T-cell (primary cell): ENCODE measurements at regions not wholly inside any gene's neighbourhood (a gene's known extent, or its start where the extent isn't known, plus 50 kb on each side); places are given as distances from the start of the nearest gene placed in this dataset.
A peak's percentile ranks its signal among the peaks of the same experiment; 100 is the strongest.

ENCODE experiments used
- ATAC-seq, 4 experiments: fragments of 200-7000 bp in 3 of 4; fragments of 150-1000 bp in 1 of 4; cut with Tn5 transposase; replicated peaks in 1 of 4; 1 replicate in 3 of 4; 2 replicates in 1 of 4; pipeline ENCODE4 v1.10.0; 2021; ENCODE audit warnings: moderate library complexity in 3 of 4, mild to moderate bottlenecking in 2 of 4, moderate number of reproducible peaks in 1 of 4
- CTCF ChIA-PET, 2 donors: fragments of 300-600 bp; sonication (Branson Sonifier 250); formaldehyde crosslinking; loops; one replicate each; lab custom pipeline; 2022; ENCODE audit warnings: antibody characterized with exemption in 2 of 2; lab: Charles Lee
- POLR2A ChIA-PET, 2 donors: fragments of 300-600 bp; sonication (Branson Sonifier 250); formaldehyde crosslinking; loops; one replicate each; lab custom pipeline; 2022; ENCODE audit warnings: antibody characterized with exemption in 2 of 2; lab: Charles Lee
- DNase-seq, 35 experiments: peaks; one replicate each; pipeline versions ENCODE4 v3.0.0 to v3.0.0-alpha.2; 2013 to 2023
- H3K27ac ChIP-seq: one replicate; pipeline ENCODE4 v1.5.1; 2013; ENCODE audit warnings: low read length
- H3K27me3 ChIP-seq, 2 experiments: replicated peaks in 1 of 2; 1 replicate in 1 of 2; 2 replicates in 1 of 2; pipeline versions ENCODE4 v1.6.1 to v1.7.0; 2013; ENCODE audit warnings: low read length in 1 of 2, mixed read lengths in 1 of 2; ENCODE audit not compliant: control insufficient read depth in 2 of 2, insufficient read depth in 2 of 2; ENCODE audit errors: extremely low read depth in 1 of 2
- H3K36me3 ChIP-seq, 2 donors: 1 replicate in 1 of 2; 2 replicates in 1 of 2; pipeline versions ENCODE4 v1.6.1 to v1.7.0; 2013; ENCODE audit warnings: low read length in 1 of 2; ENCODE audit not compliant: control insufficient read depth in 2 of 2, insufficient read depth in 1 of 2; ENCODE audit errors: extremely low read depth in 1 of 2
- H3K4me1 ChIP-seq, 2 experiments: 1 replicate in 1 of 2; 2 replicates in 1 of 2; pipeline versions ENCODE4 v1.6.1 to v1.7.0; 2013; ENCODE audit warnings: low read length in 2 of 2, mixed read lengths in 1 of 2; ENCODE audit not compliant: insufficient read depth in 2 of 2, control insufficient read depth in 1 of 2; ENCODE audit errors: extremely low read depth in 1 of 2
- H3K4me3 ChIP-seq, 2 donors: 1 replicate in 1 of 2; 2 replicates in 1 of 2; pipeline versions ENCODE4 v1.5.1 to v1.7.0; 2013; ENCODE audit warnings: mild to moderate bottlenecking in 2 of 2, low read length in 1 of 2, moderate library complexity in 1 of 2; ENCODE audit not compliant: control insufficient read depth in 1 of 2; ENCODE audit errors: extremely low read depth in 1 of 2
- H3K9me3 ChIP-seq: 2 replicates; pipeline ENCODE4 v1.7.0; 2013
- H3K27ac Mint-ChIP-seq, 2 donors: one replicate each; pipeline ENCODE4 v1.8.0; 2020 to 2021; ENCODE audit warnings: mild to moderate bottlenecking in 2 of 2, mixed read lengths in 2 of 2
- H3K27me3 Mint-ChIP-seq, 2 donors: one replicate each; pipeline ENCODE4 v1.8.0; 2021 to 2022; ENCODE audit warnings: mixed read lengths in 2 of 2
- H3K36me3 Mint-ChIP-seq: one replicate; pipeline ENCODE4 v1.8.0; 2021; ENCODE audit warnings: mixed read lengths
- H3K4me1 Mint-ChIP-seq, 3 donors: one replicate each; pipeline ENCODE4 v1.8.0; 2020 to 2022; ENCODE audit warnings: mixed read lengths in 3 of 3, mild to moderate bottlenecking in 1 of 3
- H3K4me3 Mint-ChIP-seq, 3 donors: one replicate each; pipeline ENCODE4 v1.8.0; 2020 to 2022; ENCODE audit warnings: mild to moderate bottlenecking in 3 of 3, mixed read lengths in 3 of 3, moderate library complexity in 3 of 3
- H3K9me3 Mint-ChIP-seq, 3 donors: one replicate each; pipeline ENCODE4 v1.8.0; 2020 to 2022; ENCODE audit warnings: mixed read lengths in 3 of 3
- whole genome bisulfite sequencing: methylation state at CpG from one replicate; pipeline ENCODE4 v1.1.5; 2013; ENCODE audit warnings: missing lambda C conversion rate; ENCODE audit not compliant: insufficient coverage; 5-methylcytosine and 5-hydroxymethylcytosine counted together

GRCh38 chr7:47670729-47671128 is 88.8 kb upstream of the TNS3 start:
- peak in 1 of 35 experiments; percentile 29 for DNase-seq
- Mint-ChIP-seq H3K4me1 (peaks cover 0 to 8% (median 0%) of the 10 kb centered on the region in 3 donors), H3K36me3 (no peaks in the 10 kb centered on the region), H3K9me3 (no peaks in the 10 kb centered on the region), H3K27me3 (no peaks in the 10 kb centered on the region), H3K27ac (no peak overlapping the region), H3K4me3 (no peak overlapping the region)
- H3K4me3 ChIP-seq, result no peak overlapping the region
- H3K27me3 ChIP-seq, result peaks cover 0 to 2% of the 10 kb centered on the region in 2 experiments
- POLR2A ChIA-PET, result interaction anchor here in 1 of 2 donors (0.6 kb wide), 1 partner anchor 87 kb away, joined by 3 read pairs; no protein-coding TSS in a partner anchor
- H3K36me3 ChIP-seq, result no peaks in the 10 kb centered on the region
- no peak for ATAC-seq
- H3K27ac ChIP-seq, result no peak overlapping the region
- WGBS, result 89% methylated on average over 5 of the region's 6 CpGs
- CTCF ChIA-PET, result interaction anchor here in 1 of 2 donors (0.7 kb wide), 1 partner anchor 665 kb away, joined by 5 read pairs; no protein-coding TSS in a partner anchor
- H3K4me1 ChIP-seq, result no peaks in the 10 kb centered on the region
- no peaks in the 10 kb centered on the region for H3K9me3 ChIP-seq

GRCh38 chr7:47669901-47670384 is 88.0 kb upstream of the TNS3 start:
- Histone ChIP-seq H3K27ac (no peak overlapping the region), H3K9me3 (no peaks in the 10 kb centered on the region), H3K4me3 (no peak overlapping the region), H3K36me3 (no peaks in the 10 kb centered on the region), H3K27me3 (peaks cover 0 to 2% of the 10 kb centered on the region in 2 experiments), H3K4me1 (no peaks in the 10 kb centered on the region)
- DNase-seq, result no peak
- ChIA-PET CTCF (interaction anchor here in 1 of 2 donors (0.7 kb wide), 1 partner anchor 665 kb away, joined by 5 read pairs; no protein-coding TSS in a partner anchor), POLR2A (no interaction called here)
- no peak overlapping the region for H3K4me3 Mint-ChIP-seq
- H3K4me1 Mint-ChIP-seq, result peaks cover 0 to 8% (median 0%) of the 10 kb centered on the region in 3 donors
- H3K27me3 Mint-ChIP-seq, result no peaks in the 10 kb centered on the region
- H3K27ac Mint-ChIP-seq, result no peak overlapping the region
- no peaks in the 10 kb centered on the region for H3K9me3 Mint-ChIP-seq
- 73% methylated on average over 4 of the region's 8 CpGs for WGBS
- H3K36me3 Mint-ChIP-seq, result no peaks in the 10 kb centered on the region
- no peak for ATAC-seq

- peak in 3 of 35 experiments; percentile 5 to 56 (median 35) for DNase-seq
- peak in 1 of 4 experiments; percentile 24 for ATAC-seq
- Histone ChIP-seq H3K27ac (no peak overlapping the region), H3K4me3 (no peak overlapping the region), H3K4me1 (no peaks in the 10 kb centered on the region), H3K9me3 (no peaks in the 10 kb centered on the region), H3K27me3 (peaks cover 0 to 2% of the 10 kb centered on the region in 2 experiments), H3K36me3 (no peaks in the 10 kb centered on the region)
- 60% methylated on average over 8 of the region's 10 CpGs for WGBS
- Mint-ChIP-seq H3K27ac (no peak overlapping the region), H3K4me1 (peaks cover 0 to 8% (median 0%) of the 10 kb centered on the region in 3 donors), H3K36me3 (no peaks in the 10 kb centered on the region), H3K9me3 (no peaks in the 10 kb centered on the region), H3K4me3 (no peak overlapping the region), H3K27me3 (no peaks in the 10 kb centered on the region)
- ChIA-PET CTCF (no interaction called here), POLR2A (no interaction called here)
These were observed 87.4 kb upstream of the TNS3 start for GRCh38 chr7:47669178-47669891.

DNA sequence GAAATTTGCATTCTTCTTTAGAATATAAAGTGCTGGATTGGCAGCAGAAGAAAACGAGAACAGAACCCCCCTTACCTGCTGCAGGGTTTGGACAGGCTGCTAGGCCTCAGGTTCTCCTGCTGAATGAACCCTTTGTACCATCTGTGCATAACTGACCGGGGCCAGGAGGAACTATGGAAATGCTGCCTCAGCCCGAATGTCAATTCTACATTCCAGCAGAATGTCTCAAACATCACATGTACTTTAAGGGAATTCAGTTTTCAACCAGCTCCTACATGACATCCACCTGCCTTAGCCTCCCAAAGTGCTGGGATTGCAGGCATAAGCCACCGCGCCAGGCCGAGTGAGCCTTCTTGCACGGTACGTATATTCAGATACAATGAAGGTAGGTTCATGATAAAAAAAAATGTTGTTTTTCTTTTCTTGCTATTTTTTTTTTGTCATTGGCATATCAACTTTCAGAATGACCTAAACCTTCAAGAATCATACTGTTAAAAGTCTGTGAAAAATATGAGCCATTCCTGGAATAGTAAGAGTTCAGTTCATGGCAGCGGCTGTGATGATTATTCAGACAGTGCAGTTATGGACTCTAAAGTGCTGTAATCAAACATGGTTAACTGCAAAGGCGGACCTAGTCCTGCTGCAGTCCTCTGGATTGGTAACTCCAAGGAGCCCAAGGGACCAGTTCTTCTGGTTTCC is 84.4 kb upstream of the TNS3 start:
- POLR2A ChIA-PET, result no interaction called here
- no peak for DNase-seq
- H3K36me3 Mint-ChIP-seq, result no peaks in the 10 kb centered on the region
- H3K9me3 Mint-ChIP-seq, result no peaks in the 10 kb centered on the region
- H3K4me3 Mint-ChIP-seq, result no peak overlapping the region
- H3K4me3 ChIP-seq, result no peak overlapping the region
- CTCF ChIA-PET, result no interaction called here
- H3K9me3 ChIP-seq, result no peaks in the 10 kb centered on the region
- no peak overlapping the region for H3K27ac ChIP-seq
- H3K4me1 ChIP-seq, result no peaks in the 10 kb centered on the region
- H3K27me3 Mint-ChIP-seq, result no peaks in the 10 kb centered on the region
- 88% methylated on average over 2 of the region's 10 CpGs for WGBS
- no peak for ATAC-seq
- H3K27me3 ChIP-seq, result peaks cover 0 to 2% of the 10 kb centered on the region in 2 experiments
- peaks cover 0 to 5% (median 0%) of the 10 kb centered on the region in 3 donors for H3K4me1 Mint-ChIP-seq
- H3K36me3 ChIP-seq, result no peaks in the 10 kb centered on the region
- H3K27ac Mint-ChIP-seq, result no peak overlapping the region

DNA sequence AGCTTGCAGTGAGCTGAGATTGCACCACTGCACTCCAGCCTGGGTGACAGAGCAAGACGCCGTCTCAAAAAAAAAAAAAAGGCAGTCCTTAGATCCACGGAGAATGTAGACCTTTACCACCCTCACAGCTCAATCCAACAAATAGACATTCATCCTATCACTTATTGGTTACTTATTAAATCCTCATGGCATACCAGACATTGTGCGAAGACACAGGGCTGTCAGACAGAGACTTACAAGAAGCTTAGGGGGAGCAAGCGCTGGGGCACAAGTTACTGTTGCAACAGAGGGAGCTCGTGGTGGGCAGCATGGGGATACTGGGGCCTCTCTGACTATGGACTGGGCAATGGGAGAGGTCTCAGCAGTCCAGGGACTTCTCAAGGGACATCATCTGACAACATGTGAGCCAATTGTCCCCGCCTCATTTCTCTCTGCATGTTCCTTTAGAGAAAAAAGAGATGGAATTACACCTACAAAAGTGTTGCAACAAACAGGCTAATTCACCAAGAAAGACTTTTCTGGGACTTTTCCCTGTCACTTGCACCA is 82.8 kb upstream of the TNS3 start:
- Histone ChIP-seq H3K4me3 (no peak overlapping the region), H3K4me1 (no peaks in the 10 kb centered on the region), H3K9me3 (no peaks in the 10 kb centered on the region), H3K27me3 (peaks cover 0 to 2% of the 10 kb centered on the region in 2 experiments), H3K36me3 (no peaks in the 10 kb centered on the region), H3K27ac (no peak overlapping the region)
- no peak overlapping the region for H3K4me3 Mint-ChIP-seq
- H3K4me1 Mint-ChIP-seq, result peaks cover 0 to 2% (median 0%) of the 10 kb centered on the region in 3 donors
- no peaks in the 10 kb centered on the region for H3K9me3 Mint-ChIP-seq
- CTCF ChIA-PET, result no interaction called here
- no peaks in the 10 kb centered on the region for H3K27me3 Mint-ChIP-seq
- 100% methylated on average over 2 of the region's 7 CpGs for WGBS
- ATAC-seq (no peak), DNase-seq (no peak)
- H3K27ac Mint-ChIP-seq, result no peak overlapping the region
- POLR2A ChIA-PET, result no interaction called here
- no peaks in the 10 kb centered on the region for H3K36me3 Mint-ChIP-seq

DNA sequence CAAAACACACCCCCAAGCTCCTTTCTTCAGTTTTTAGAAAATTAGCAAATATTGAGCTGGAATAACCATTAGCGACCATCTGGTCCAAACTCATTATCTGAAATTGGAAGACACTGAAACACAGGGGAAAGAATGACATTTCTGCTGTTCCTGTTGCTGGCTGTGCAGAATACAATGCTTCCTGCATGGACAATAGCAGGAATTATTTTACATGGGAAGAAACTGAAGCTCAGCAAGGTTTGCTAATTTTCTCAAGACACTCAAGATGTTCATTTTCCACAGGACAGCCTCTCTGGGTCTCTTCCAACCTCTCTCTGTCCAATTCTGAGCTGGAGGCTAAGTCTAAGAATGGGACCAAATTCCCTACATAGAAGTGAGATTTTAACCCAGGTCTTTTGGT is 81.9 kb upstream of the TNS3 start:
- H3K9me3 ChIP-seq, result no peaks in the 10 kb centered on the region
- no peak overlapping the region for H3K4me3 ChIP-seq
- ChIA-PET POLR2A (no interaction called here), CTCF (no interaction called here)
- Mint-ChIP-seq H3K4me3 (no peak overlapping the region), H3K27me3 (no peaks in the 10 kb centered on the region), H3K4me1 (no peaks in the 10 kb centered on the region), H3K36me3 (no peaks in the 10 kb centered on the region), H3K9me3 (no peaks in the 10 kb centered on the region), H3K27ac (no peak overlapping the region)
- no peaks in the 10 kb centered on the region for H3K36me3 ChIP-seq
- DNase-seq (no peak), ATAC-seq (no peak)
- WGBS, result 75% methylated on average over 1 of the region's 1 CpG
- H3K4me1 ChIP-seq, result no peaks in the 10 kb centered on the region
- H3K27ac ChIP-seq, result no peak overlapping the region
- peaks cover 0 to 2% of the 10 kb centered on the region in 2 experiments for H3K27me3 ChIP-seq
